Colon (tissue), 2 donors: ENCODE measurements at regions not wholly inside any gene's neighbourhood (a gene's known extent, or its start where the extent isn't known, plus 50 kb on each side); places are given as distances from the start of the nearest gene placed in this dataset.
A peak's percentile ranks its signal among the peaks of the same experiment; 100 is the strongest.

Source experiments
- FAIRE-seq: peaks from 2 replicates; lab custom pipeline; 2012; peaks lifted over from hg19 to GRCh38; lab: Jason Lieb, UNC
- donor health status: control.
- donor health status: control.

DNA sequence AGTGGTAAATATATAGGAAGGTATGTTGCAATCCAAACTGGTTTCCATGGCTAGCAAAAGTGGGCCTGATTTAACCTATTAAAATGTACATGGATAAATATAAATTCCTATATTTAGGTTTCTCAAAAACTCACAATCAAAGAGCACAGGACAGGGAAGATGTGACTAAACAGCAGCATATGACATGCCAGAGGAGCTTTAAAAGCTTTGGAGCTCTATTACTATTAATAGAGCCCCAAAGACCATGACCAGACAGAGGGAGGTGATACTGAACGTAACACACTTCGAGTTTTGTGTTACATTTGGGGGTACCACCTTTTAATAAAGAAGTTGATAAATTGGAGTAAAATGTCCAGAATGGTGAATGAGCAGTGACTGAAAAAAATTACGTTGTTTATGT lies 179.5 kb upstream of the SLC14A2 start:
- no peak for FAIRE-seq

DNA sequence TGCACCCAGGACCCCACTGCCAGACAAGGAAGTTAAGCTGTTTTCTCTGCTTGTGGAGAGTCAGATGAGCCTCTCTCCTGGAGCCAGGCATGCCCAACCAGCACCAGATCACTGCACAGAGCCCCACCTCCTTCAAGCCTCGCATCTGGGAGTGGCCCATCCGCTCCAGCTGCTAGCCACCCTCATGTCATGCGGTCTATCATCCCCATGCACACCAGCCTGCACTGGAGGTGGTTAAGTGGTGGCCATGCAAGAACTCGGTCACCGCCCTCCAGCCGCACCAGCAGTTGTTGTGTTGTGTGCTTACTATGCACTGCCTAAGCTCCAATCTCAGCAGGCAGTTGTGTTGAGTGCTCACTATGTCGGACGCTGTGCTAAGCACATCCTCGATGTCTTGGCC lies 177.9 kb upstream of the SLC14A2 start:
- no peak for FAIRE-seq

DNA sequence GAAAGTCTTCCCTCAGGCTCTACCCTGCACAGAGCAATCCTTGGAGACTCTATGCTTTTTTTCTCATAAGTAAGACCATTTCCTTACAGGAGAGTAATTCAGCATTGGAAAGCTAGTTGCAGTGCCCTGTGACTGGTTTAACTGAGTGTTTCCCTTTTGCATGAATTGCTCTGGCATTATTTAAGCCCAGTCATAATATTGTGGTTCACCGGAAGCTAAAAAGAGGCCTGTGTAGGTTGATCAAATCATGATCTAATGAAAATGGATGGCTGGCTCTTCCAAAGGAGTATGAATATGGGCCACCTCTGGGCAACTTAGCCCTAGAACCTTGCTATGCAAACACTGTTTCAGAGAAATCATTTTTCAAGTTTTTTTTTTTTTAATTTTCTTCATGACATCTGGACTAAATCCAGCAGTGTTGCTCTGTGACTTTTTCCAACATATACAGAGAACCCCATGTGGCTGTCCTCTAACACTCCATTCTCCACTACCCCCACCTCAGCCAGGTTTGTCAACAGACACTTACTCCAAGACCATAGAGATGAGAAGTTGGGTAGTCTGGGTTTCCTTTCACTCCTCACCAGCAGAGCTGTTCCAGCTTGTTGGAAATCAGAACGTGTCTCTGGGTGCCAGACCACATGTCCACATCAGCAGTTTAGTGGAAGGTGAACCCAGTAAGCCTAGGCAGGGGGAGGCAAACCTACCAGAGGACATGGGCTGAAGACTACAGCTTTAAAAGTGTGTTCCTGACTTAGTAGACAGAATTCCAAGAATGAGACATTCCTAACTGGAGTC lies 175.2 kb upstream of the SLC14A2 start:
- no peak for FAIRE-seq

DNA sequence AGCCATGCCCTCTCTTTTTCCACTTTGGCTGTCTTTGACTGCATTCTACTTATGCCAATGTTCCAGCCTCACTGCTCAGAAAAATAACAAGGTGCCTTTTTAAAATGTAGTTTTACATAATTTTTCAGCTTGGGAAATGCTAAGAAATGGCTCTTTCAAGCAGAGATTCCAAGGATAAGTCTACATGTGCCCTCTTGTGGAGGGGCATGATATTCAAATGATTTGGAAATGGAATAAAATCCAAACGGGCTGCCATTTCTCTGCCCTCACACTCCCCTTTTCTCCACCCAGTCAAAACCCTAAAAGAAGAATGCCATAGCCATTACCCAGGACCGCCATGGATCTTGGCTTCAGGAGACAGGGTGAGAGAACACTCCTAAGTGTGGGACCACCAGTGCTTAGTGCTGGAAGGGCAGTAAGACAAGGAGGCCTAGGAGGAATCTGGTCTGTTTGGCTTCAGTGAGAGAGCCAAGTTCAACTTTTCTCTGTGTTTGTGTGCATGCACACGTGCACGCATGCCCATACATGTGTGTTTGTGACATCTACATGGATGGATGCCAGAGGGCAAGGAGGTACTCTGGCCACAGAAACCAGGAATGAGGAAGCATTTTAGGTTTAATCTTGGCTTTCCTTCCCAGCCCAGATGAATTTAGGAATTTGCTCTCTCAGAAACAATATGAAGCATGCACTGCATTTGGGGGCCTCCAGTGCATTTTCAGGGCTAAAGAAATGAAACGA lies 174.0 kb upstream of the SLC14A2 start:
- no peak for FAIRE-seq

DNA sequence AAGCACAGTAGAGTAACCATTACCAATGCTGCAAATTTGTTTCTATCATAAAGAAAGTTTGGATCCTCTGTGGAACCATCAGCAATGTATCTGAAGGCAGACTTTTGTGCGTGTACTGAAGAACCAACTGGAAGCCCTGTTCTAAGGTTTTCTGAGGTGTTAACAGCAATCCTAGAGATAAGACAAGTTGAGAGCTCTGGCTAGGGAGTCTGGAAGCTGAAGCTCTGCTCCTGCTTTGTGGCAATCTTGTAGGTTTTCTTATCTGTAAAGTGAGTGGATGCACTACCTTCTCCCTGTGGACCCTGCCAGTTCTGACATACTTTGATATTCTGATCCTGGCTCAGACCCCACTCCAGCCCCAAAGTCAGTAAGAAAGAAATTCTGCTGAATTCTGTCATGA lies 171.2 kb upstream of the SLC14A2 start:
- no peak for FAIRE-seq

DNA sequence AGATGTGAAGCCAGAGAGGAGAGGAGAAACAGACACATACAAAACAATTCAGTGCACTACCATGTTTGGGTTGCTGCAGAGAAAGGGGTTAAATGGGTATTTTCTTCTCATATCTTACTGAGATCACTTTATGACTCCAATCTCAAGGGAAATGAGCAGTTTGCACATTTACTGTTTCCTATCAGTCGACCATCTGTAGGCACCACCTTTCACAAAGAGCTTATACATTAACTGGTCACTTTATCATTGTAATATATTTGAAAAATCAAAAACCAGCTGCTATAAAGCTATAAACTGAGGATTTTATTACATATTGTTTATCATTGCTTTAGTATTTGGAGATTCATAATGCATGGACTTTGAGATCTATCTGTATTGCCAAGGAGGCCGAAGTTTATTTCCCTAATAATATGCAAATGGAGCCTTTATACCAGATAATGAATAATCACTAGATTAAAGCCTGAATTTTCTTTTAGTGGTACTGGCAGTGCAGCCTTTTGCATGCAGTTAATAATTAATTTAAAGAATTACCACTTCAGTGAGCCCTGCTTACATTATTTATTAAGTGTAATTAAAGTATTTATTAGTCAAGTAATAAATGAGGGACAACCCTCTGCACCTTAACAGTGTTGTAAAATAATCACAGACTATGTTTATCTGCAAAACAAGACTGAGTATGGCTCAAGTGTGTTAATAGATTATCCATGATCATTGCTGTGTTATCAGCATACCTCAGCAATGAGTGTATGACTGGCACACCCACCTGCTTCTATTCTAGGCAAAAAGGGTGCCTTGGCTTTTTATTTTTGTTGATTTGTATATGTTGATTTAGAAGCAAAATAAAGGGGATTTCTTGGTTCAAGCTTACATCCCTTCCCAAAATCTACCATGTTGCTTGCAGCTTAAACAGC lies 167.7 kb upstream of the SLC14A2 start:
- FAIRE-seq, result peak; percentile 79

DNA sequence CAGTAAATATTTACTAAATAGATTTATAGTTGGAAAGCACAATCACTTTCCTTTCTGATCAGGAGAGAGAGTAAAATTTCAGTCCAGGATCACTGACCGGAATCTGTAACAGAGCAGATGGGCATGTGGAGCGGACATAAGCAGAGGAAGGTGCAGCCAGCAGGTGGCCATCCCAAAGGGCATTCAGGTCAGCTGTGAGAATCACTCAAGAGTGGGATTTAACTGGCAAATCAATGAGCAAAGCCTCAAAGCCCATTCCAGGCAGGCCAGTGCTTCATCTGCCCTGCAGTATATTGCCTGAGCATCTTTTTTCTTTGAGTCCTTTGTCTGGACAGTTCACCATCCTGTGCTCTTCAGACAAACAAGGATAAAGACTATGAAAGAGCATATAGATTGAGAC lies 166.4 kb upstream of the SLC14A2 start:
- no peak for FAIRE-seq

DNA sequence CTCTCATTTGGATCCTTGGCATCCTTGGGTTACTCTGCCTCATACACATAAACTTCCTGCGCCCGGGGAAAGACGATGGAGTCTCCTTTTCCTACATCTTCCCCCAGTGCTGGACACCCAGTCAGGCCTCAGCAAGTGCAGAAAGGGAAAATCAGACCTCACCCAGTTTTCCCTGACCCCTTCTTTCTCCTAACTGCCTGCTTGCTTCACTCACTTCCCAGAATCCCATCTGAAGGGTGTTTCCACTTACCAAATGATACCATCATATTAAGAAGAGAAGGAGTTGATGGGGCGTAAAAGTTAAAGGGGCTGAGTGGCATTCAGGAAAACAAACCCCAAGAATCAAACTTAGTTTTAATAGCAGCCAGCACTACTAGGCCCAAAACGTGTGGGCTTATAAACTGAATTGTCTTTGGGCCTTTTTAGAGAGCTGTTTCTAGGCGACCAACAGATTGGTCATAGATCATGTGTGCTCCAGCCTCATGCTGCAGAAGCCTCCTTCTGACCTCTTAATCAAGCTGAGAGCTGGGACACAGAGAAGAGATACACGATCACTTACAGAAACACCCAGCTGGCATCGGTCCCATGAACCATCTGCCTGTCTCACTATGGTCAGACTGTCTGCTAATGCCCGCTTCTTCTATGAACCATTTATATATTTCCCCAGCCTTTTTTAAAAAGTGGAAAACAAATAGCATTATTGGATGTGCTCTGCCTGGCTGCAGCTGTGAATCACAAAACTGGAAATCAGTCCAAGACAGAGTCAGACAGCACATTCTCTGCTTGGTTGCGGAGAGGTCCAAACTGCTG lies 165.7 kb upstream of the SLC14A2 start:
- no peak for FAIRE-seq

DNA sequence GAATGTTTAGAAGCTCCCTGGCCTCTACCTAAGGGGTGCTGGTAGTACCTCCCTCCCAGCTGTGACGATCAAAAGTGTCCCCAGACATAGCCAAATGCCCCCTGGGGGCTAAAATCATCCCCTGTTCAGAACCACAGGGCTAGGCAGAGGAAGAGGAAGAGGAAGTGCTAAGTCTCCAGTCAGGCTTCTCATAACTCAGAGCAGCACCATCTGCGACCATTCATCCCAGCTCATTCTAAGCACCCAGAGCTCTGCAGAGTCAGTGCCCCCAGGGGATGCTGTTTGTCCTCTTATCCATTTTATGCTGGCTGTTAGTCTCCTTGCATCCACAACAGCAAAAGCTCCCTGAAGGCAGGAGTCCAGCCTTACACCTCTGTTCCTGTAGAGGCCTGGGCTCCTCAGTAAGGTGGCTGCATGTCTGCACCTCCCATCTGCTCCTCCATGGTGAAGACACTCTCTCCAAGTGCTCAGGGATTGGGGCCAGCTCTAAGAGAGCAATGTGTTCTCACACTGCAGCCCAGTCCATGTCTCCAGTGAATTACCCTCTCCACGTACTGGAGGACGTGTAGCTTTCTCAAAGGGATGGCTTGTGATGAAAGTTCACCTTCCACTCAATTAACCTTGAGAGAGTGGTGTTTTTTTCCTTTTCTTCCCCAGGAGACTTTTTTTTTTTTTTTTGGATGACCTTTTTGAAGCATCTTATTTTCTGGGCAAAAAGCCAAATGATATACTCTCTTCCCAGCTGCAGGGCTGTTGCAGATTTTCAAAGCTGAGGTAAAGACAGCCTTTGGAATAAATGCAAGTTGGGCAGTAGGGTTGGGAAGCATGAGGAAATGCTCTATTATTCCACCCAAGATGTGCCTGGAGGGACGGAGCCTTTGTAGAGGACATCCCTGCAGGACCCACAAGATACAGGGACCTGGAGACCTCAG lies 158.9 kb upstream of the SLC14A2 start:
- FAIRE-seq, result no peak

DNA sequence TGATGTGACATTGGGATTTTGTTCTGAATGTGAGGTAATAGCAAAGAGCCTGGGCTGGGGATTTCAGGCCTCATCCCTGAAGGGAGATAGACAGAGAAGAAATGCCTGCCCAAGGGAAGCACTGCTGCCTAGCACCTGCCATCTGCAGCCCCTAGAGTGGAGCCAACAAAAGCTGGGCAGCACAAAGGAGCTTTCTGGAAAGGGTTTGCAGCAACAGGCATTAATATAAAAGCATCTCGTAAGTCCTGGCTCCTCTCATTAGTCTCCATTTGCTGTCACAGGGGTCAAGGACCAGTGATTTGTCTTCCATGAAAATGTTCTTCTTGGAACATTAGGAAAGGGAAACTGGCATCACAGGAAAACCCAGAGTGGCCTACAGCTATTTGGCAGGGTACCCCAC lies 157.2 kb upstream of the SLC14A2 start:
- FAIRE-seq, result no peak

DNA sequence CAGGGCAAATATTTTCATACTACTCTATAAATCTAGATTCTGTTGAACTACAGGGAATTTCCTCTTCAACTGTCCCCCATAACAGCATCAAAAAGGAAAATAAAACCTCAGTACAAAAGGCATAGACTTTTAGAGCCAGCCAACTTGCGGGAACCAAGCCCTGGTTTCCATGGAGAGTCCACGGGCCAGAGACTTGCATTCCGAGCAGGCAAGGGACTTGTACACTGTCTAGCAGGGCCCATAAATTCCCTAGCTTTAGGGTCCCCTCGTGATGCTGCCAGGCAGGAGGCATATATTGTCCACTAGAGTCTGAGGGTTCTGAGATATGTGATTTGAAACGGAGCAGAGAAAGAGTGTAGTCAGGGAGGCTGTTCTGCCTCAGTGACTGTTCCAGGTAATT lies 153.1 kb upstream of the SLC14A2 start:
- FAIRE-seq, result no peak

DNA sequence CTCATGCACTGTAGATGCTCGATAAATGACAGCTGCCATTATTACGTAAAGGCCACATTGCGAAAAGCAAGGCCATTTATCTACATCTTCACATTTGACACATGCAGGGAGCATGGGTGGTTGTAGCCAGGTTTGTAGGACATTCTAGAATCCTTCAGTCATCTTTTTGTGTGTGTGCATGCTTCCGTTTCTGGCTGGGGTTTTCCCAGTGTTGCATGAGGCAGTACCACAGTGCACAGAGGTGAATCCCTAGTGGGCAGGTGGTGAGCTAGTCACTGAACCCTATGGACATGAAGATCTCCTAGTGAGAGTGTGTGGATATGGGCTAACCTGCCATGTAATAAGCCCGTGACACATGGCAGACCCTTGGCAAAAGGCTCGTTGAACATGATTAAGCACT lies 151.8 kb upstream of the SLC14A2 start:
- no peak for FAIRE-seq

DNA sequence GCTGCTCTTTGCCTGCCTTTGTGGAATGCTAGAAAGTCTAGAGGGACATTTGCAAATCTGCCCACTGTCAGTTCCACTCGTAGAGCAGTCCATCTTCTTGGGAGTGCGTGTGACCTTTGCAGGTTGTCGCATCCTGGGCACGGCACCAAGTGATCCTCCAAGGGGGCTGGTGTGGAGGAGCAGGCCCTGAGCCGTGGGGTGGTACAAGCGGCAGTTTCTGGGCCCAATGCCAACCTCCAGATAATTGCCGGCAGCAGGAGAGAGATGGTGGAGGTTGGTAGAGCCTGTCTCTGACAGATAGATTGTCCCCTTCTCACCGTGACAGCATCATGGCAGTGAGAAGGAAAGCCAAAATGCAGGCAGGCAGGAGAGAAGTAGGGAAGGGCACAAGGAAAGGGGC lies 150.7 kb upstream of the SLC14A2 start:
- FAIRE-seq, result no peak

DNA sequence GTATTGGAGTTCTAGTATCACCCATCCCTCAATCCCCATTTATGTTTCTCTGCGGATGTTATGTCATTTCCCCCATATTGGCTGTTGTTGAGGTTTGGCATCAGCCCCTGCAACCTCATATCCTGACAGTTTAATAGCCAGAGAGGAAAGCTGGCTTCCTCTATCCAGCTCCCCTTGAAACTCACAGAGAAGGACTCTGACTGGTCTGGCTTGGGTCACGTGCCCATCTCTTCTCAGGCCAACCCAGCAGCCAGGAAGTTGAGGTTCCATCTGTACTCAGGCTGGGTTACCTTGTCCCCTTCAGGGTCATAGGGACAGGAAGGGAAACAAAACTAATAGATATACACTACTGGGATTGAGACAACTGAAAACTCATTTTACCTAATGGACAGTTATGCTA lies 148.0 kb upstream of the SLC14A2 start:
- FAIRE-seq, result no peak

DNA sequence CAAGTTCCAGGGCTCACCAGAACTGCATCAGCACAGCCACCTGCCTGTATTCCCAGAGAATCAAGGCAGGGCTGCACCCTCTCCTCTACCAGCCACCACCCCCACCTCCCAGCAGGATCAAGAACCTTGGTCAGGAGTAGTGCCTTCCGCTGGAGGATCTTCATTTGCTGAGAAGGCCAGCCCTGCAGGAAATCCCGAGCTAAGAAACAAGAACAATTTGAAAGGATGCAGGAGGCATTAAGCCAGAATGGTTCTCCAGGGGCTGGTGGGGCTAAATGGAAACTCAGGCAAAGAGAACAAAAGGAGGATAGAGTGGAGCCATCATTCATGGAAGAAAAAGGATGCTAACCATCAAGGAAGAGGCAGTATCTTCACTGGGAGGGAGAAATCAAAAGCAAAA lies 147.3 kb upstream of the SLC14A2 start:
- no peak for FAIRE-seq

DNA sequence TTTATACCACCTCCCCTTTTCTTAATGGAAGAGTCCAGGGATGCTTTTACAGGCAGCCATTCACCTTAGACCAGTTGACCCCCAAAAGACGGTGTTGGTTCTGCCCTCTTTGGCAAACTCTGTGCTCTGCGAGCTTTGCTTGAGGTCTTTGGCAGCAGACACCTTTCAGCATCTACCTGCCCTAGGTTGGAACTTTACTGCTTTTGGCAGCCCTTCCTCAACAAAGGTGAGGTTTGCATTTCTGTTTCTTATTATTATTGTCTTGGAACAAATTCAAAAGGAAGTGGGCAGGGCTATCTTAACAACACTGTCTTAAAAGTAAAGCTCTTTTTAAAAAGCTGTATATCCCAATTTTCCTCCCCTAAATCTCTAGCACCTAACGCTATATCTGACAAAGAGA lies 136.4 kb upstream of the SLC14A2 start:
- FAIRE-seq, result no peak

DNA sequence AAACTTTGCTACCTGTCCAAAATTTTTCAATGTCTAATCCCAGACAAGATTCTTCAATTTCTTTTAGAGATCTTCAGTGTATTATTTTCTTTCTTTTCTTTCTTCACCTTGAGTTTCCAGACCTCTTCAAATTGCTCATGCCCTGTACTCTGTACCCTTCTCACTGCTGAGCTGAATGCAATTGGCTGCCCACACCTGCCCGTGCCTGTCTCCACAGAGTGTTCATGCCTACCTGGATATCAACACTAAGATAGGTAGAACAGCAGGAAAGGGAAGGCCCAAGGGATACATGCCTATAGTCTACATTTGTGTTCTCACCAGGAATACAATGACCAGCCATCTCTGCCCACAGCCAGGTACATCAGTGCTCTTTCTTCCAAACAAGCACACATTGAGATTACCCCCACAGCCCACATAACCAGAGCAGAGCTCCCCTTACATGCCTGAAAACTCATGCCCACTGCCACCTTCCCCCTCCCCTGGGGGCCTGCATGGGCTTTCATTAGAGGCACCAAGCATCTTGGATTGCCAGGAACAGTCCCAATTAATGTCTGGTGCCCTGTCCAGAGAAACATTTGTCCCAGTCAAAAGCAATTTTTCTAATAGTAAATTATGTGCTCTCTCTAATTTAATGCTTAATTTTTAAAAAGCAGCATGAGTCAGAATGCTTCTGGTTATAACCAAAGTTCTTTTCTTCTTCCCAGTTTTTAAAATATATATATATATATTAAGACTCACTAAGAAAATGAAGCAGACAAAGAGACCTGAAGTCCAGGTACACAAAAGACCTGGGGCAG lies 134.9 kb upstream of the SLC14A2 start:
- FAIRE-seq, result no peak

DNA sequence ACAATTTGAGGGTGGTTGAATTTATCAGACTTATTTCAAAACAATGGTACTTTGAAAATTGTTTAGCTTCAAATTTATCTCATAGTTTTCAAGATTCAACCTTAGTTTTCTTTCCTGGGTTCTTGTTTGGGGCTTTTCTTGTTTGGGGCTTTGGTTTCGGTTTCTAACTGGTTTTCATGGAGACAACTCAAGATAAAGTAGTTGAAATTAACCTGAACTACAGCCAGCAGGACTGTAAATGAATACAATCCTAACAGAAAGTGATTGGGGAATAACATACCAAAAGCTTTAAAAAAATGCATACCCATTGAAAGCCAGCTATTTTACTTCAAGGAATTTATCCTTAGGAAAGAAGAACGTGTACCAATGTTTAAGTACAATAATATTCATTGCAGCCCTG lies 133.5 kb upstream of the SLC14A2 start:
- no peak for FAIRE-seq

DNA sequence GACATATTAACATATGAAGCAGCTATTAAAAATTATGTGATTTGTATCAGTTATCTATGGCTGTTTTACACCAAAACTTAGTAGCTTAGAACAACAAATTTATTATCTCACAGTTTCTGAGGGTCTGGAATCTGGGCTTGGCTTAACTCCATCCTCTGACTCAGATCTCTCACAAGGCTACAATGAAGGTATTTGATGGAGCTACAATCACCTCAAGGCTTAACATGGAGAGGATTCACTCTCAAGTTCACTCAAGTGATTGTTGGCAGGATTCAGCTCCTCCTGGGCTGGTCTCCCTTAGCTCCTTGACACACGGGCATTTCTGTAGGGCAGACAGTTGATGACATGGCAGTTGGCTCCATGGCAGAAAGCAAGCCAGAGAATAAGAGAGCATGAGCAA lies 133.0 kb upstream of the SLC14A2 start:
- FAIRE-seq, result no peak

DNA sequence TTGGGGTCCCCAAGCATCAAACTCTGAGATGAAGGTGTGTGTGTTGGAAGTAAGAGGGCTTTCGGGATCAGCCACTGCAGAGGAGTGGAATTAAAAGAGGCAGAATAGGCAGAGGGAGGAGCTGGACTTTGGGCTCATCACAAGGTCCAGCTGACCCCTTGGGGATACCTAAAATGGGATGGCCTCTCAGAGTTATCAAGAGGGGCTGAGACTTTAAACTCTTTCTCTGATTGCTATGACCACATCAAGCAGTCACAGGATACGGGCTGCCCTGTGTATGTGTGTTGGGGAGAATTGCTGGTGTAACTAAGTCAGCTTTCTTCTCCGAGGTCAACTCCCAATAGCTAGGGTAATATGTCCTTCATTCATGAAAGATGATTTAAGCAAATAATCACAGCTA lies 127.7 kb upstream of the SLC14A2 start:
- no peak for FAIRE-seq
